Tibial nerve (tissue), 4 donors: ENCODE measurements at regions not wholly inside any gene's neighbourhood (a gene's known extent, or its start where the extent isn't known, plus 50 kb on each side); places are given as distances from the start of the nearest gene placed in this dataset.
"Not testable (repeated sequence)": the region's sequence is repeated elsewhere in the genome, so short reads cannot be mapped to it uniquely, and the experiment has no call there.

Source experiments
- EP300 ChIP-seq, 2 donors: sonication (generic); formaldehyde crosslinking; IDR thresholded peaks; one replicate each; pipeline ENCODE4 v1.6.1; 2017; ENCODE audit warnings: antibody characterized with exemption in 2 of 2, mild to moderate bottlenecking in 1 of 2
- POLR2A ChIP-seq, 2 donors: fragments of 450-650 bp; IDR thresholded peaks; one replicate each; pipeline ENCODE4 v1.6.1; 2017; ENCODE audit warnings: antibody characterized with exemption in 2 of 2, mild to moderate bottlenecking in 2 of 2, moderate library complexity in 2 of 2
- TF ChIP-seq, protein P1 (sequence below), 5 experiments: fragments of 200-600 bp in 3 of 5; fragments of 450-650 bp in 2 of 5; sonication (generic) in 3 of 5; IDR thresholded peaks; one replicate each; pipeline ENCODE4 v1.5.1; 2016 to 2019; ENCODE audit warnings: antibody characterized with exemption in 5 of 5, mild to moderate bottlenecking in 3 of 5, moderate library complexity in 2 of 5

DNA sequence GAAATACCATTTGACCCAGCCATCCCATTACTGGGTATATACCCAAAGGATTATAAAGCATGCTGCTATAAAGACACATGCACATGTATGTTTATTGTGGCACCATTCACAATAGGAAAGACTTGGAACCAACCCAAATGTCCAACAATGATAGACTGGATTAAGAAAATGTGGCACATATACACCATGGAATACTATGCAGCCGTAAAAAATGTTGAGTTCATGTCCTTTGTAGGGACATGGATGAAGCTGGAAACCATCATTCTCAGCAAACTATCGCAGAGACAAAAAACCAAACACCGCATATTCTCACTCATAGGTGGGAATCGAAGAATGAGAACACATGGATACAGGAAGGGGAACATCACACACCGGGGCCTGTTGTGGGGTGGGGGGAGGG lies 111.5 kb downstream of the TPBG start:
- TF ChIP-seq, protein P1, sequence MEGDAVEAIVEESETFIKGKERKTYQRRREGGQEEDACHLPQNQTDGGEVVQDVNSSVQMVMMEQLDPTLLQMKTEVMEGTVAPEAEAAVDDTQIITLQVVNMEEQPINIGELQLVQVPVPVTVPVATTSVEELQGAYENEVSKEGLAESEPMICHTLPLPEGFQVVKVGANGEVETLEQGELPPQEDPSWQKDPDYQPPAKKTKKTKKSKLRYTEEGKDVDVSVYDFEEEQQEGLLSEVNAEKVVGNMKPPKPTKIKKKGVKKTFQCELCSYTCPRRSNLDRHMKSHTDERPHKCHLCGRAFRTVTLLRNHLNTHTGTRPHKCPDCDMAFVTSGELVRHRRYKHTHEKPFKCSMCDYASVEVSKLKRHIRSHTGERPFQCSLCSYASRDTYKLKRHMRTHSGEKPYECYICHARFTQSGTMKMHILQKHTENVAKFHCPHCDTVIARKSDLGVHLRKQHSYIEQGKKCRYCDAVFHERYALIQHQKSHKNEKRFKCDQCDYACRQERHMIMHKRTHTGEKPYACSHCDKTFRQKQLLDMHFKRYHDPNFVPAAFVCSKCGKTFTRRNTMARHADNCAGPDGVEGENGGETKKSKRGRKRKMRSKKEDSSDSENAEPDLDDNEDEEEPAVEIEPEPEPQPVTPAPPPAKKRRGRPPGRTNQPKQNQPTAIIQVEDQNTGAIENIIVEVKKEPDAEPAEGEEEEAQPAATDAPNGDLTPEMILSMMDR (IDR thresholded peaks at IDR 0.05), result not testable (repeated sequence)
- TF ChIP-seq POLR2A, EP300 (IDR thresholded peaks at IDR 0.05): not testable (repeated sequence)
